GM19240 (cell line): ENCODE measurements at regions not wholly inside any gene's neighbourhood (a gene's known extent, or its start where the extent isn't known, plus 50 kb on each side); places are given as distances from the start of the nearest gene placed in this dataset.
"Not testable (repeated sequence)": the region's sequence is repeated elsewhere in the genome, so short reads cannot be mapped to it uniquely, and the experiment has no call there.

ENCODE experiments used
- DNase-seq: peaks from one replicate; pipeline ENCODE4 v3.0.0; 2011; ENCODE audit warnings: low spot score; ENCODE audit not compliant: insufficient read length

GRCh38 chr14:82779301-82779700, 1245.6 kb upstream of the SEL1L start:
- DNase-seq, result no peak

DNA sequence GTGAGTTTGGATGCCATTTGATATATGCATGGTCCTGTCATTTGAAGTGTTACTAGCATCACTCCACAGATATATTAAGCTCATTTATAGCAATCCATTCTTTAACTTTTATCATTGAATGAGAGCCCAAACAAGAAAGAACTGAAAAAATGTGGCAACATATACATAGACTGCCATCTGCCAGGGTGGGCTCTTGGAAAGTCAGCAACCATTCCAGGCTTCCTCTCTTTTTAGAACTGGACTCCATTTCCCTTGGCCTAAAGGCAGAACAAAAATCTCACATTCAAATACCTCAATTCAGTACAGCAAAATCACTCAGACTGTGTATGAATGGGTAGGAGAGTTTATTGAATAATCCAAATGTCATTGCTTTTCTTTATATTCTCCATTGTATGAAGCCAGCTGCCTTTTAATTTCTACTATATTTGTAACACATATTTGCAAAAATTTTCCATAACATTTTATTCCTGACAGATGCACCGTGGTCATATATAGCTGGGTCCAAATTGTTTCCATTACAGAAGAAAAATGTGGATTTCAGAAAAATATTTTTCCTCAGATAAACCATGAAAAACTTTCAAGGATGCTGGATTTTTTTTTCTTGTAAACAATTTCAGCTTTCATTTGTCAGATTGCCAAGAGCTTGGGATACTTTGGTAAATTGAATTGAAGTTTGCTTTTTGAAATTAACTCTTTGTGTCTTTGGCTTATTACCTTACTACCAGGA, 1252.3 kb upstream of the SEL1L start:
- no peak for DNase-seq

DNA sequence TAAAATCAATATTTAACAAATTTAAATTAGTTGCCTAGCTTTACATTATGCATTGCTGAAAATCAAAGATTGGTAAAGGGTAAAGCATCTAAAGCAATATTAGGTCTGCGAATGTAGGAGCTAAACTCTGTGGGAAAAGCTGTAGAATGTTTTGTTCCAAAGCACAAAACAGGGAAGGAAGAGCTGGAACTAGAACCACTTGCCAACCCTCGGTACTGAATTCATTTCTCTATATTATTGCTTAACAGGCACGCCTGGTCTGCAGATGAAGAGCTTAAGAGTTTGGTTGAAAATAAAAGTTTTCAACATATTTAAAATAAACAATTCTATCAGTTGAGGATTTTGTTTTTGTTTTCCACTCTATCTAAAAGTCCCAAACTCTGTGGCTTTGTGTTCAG, 1252.8 kb upstream of the SEL1L start:
- DNase-seq, result no peak

DNA sequence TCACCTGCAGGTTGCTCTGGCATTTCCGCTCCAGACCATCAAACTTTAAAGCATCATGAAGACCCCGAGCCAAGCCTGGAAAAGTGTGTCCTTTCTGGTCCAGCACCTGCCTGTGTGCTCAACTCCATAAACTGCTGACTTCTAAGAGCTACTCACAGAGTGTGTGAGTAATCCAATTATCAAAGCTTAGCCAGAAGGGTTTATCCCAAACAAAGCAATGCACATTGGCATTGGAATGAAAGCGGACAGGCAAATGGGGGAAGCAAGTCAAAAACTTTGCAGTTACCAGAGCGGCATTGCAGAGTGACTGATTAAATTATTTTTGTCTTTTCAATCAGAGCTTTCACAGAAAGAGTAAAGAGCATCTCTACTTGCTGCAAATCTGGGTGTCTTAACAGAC, 1262.4 kb upstream of the SEL1L start:
- no peak for DNase-seq

DNA sequence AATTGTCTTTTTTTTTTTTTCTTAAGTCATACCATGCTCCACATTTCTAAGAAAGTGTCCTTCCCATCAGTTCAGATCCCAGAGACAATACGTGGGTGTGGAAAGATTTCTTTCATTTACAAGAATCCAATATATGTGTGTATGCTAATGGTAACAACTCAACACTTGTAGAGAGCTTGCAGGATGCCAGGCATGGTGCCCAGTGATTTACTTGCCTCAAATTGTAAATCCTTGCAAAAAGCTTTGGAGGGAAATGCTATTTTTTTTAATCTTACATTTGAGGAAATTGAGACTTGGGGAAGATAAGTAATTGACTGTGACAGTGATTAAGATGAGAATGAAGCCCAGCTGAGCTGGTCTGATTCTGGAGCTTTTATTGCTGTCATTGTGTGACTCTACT, 1264.6 kb upstream of the SEL1L start:
- no peak for DNase-seq

DNA sequence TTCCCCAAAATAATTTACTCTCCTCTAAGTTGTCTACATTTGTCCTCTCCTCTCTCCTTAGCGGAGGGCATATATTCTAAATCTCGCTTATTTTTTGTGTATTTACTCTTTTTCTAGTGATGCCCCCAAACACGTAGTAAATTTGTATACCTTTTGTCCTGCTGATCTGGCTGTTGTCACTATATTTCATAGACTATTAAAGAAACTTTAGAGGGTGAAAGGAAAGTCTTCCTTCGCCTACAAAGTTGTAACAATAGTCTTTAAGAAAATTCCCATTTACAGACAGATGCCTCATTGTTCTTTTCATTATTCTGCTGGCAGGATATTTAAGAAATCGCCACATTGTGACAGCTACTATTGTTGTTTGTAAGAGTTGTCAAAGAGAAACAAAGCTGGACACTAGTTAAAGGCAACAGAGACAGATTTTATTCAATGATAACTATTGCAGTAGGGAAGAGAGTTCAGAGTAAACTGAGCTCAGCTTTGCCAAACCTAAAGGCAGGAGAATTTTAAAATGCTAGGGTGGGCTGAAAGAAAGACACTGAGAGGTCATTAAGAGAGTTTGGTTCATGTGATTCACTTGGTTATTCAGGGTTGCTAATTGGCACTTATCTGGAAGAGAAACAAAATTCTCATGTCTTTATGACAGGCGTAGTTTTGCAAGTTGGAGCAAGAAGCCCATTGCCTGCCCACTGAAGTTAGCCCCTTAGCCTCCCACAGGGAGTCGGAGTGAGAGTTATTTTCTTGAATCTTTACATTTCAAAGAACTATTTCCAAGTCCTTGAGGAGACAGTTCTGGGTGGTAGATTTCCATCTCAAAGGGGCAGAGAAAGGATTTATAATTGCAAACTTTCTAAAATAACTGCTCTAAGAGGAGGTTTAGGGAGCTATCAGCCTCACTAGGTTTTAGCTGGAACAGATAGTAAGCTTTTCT, 1272.5 kb upstream of the SEL1L start:
- no peak for DNase-seq

- no peak for DNase-seq
These were observed 1277.6 kb upstream of the SEL1L start for GRCh38 chr14:82811246-82811645.

- not testable (repeated sequence) for DNase-seq
These were observed 1280.7 kb upstream of the SEL1L start for GRCh38 chr14:82814339-82814738.

GRCh38 chr14:82830596-82830995, 1296.9 kb upstream of the SEL1L start:
- no peak for DNase-seq

GRCh38 chr14:82836256-82836950, 1302.8 kb upstream of the SEL1L start:
- DNase-seq, result no peak

DNA sequence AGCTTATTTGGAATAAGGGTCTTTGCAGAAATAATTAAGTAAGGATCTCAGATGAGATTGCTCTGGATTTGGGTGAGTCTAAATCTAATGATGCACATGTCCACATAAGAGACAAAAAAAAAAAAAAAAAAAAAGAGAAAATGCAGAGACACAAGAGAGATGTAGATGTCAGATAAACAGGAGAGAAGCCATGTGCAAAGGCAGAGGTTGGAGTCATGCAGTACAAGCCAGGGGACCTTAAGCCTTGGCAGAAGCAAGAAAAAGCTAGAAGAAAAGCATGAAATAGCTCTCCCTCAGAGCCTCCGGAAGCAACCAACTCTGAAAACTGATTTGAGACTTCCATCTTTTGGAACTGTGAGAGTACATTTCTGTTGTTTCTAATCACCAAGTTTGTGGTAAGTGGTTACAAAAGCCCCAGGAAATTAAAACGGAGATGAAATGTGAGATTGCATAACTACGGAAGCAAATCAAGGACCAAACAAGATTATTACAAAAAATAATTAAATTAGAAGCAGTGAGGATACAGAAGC, 1304.0 kb upstream of the SEL1L start:
- no peak for DNase-seq

GRCh38 chr14:82850576-82850975, 1316.9 kb upstream of the SEL1L start:
- no peak for DNase-seq

- DNase-seq, result no peak
These were observed 1320.5 kb upstream of the SEL1L start for GRCh38 chr14:82854131-82854530.

DNA sequence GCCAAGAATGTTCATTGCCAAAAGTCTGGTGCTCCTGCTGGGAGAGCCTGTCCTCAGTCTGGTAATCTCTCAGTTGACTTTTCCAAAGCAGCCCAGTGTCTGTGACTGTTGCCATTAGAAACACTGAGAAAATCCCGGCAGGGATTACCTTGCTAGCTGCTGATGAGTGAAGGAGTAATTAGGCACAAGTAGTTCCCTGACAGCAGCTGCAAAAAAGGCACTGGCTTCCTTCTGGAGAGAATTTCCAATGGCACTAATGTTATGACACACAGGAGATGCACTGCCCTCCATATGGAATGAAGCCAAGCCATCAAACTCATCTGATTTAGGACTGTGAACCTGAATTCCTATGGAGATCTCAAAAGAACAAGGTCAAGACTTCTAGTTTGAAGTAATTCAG, 1321.2 kb upstream of the SEL1L start:
- no peak for DNase-seq

GRCh38 chr14:82855912-82856391, 1322.3 kb upstream of the SEL1L start:
- no peak for DNase-seq

- DNase-seq, result no peak
These were observed 1327.7 kb upstream of the SEL1L start for GRCh38 chr14:82861313-82861712.

- DNase-seq, result no peak
These were observed 1338.8 kb upstream of the SEL1L start for GRCh38 chr14:82872494-82872893.

DNA sequence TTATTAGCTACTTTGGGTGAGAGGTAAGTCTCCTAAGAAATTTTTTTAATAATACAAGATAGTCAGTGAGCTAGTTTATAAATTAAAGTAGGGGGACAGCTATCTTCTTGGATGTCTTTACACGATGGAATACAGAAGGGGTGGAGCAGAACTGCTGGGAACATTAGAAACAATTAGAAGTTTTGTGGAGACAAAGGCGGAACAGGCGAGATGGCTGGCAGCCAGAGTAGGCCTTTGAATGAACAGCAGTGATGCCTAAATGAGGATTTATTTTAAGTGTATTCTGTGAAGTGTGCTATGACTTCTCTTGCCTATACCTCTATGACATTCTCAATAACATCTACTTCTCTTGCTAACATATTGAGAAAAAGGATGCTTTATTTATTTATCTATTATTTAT, 1345.3 kb upstream of the SEL1L start:
- no peak for DNase-seq

DNA sequence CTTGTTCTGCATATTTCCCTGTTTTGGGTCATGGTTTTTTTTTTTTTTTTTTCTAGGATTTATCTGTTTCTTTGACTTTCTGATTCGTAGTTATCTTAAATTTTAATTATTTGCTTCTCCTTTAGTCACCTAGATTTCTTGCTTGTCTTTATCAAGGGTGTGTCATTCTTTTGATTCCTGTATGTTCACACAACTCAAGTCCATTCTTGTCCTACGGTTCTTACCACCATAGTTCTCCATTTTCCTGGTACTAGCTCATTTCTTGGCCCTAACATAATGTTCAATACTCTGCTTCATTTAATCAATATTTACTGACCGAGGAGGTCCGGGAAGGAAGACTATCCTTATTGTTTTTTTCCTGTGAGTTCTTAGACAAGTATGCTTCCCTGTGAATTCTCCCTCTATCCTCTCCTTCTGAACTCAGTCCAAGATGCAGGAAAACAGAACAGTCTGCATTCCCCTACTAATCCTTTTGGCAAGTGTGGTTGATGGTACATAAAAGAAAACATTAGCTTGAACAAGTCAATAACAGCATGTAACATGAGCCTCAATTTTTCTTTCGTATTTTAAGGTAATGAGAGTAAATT, 1346.4 kb upstream of the SEL1L start:
- DNase-seq, result no peak

GRCh38 chr14:82886670-82887069, 1353.0 kb upstream of the SEL1L start:
- DNase-seq, result no peak

- no peak for DNase-seq
These were observed 1356.0 kb upstream of the SEL1L start for GRCh38 chr14:82889701-82890100.
